NCI-H2081 treated with DMSO at 0.1 percent for 48 hours (cell line): ENCODE measurements at regions not wholly inside any gene's neighbourhood (a gene's known extent, or its start where the extent isn't known, plus 50 kb on each side); places are given as distances from the start of the nearest gene placed in this dataset.
A peak's percentile ranks its signal among the peaks of the same experiment; 100 is the strongest.
"Not testable (repeated sequence)": the region's sequence is repeated elsewhere in the genome, so short reads cannot be mapped to it uniquely, and the experiment has no call there.

Experiments used
- DNase-seq: peaks from one replicate; lab custom pipeline; 2025; lab: John Stamatoyannopoulos, UW

GRCh38 chr2:129821445-129821844 is 158.0 kb upstream of the RAB6C start:
- DNase-seq: no peak

GRCh38 chr2:129823044-129823443 is 156.4 kb upstream of the RAB6C start:
- no peak for DNase-seq

GRCh38 chr2:129827311-129828090 is 152.0 kb upstream of the RAB6C start:
- no peak for DNase-seq

- no peak for DNase-seq
Measured at GRCh38 chr2:129828792-129829191, 150.7 kb upstream of the RAB6C start.

- DNase-seq: no peak
Measured at GRCh38 chr2:129829588-129829987, 149.9 kb upstream of the RAB6C start.

- no peak for DNase-seq
Measured at GRCh38 chr2:129831018-129831417, 148.4 kb upstream of the RAB6C start.

- DNase-seq: not testable (repeated sequence)
Measured at GRCh38 chr2:129833465-129833864, 146.0 kb upstream of the RAB6C start.

GRCh38 chr2:129847043-129847442 is 132.4 kb upstream of the RAB6C start:
- DNase-seq: no peak

- DNase-seq: no peak
Measured at GRCh38 chr2:129849559-129850160, 129.8 kb upstream of the RAB6C start.

GRCh38 chr2:129857200-129857599 is 122.3 kb upstream of the RAB6C start:
- no peak for DNase-seq

GRCh38 chr2:129859175-129859574 is 120.3 kb upstream of the RAB6C start:
- DNase-seq: no peak

GRCh38 chr2:129860088-129860487 is 119.4 kb upstream of the RAB6C start:
- DNase-seq: no peak

GRCh38 chr2:129861666-129862288 is 117.7 kb upstream of the RAB6C start:
- DNase-seq: no peak

- no peak for DNase-seq
Measured at GRCh38 chr2:129862668-129863067, 116.8 kb upstream of the RAB6C start.

- no peak for DNase-seq
Measured at GRCh38 chr2:129863350-129863749, 116.1 kb upstream of the RAB6C start.

GRCh38 chr2:129864719-129865118 is 114.7 kb upstream of the RAB6C start:
- no peak for DNase-seq

GRCh38 chr2:129865976-129866375 is 113.5 kb upstream of the RAB6C start:
- DNase-seq: no peak

GRCh38 chr2:129866391-129866790 is 113.1 kb upstream of the RAB6C start:
- no peak for DNase-seq

GRCh38 chr2:129868151-129868550 is 111.3 kb upstream of the RAB6C start:
- no peak for DNase-seq

- DNase-seq: no peak
Measured at GRCh38 chr2:129870685-129871241, 108.7 kb upstream of the RAB6C start.

GRCh38 chr2:129872446-129872845 is 107.0 kb upstream of the RAB6C start:
- DNase-seq: no peak

GRCh38 chr2:129876541-129876940 is 102.9 kb upstream of the RAB6C start:
- DNase-seq: no peak

- peak; percentile 40 for DNase-seq
Measured at GRCh38 chr2:129877289-129877741, 102.2 kb upstream of the RAB6C start.
